Suprapubic skin (tissue), 3 donors: ENCODE measurements at regions not wholly inside any gene's neighbourhood (a gene's known extent, or its start where the extent isn't known, plus 50 kb on each side); places are given as distances from the start of the nearest gene placed in this dataset.

Experiments
- CTCF ChIP-seq, 2 donors: fragments of 200-600 bp in 1 of 2; fragments of 450-650 bp in 1 of 2; sonication (generic) in 1 of 2; IDR thresholded peaks; one replicate each; pipeline ENCODE4 v1.5.1; 2016 to 2019; ENCODE audit warnings: antibody characterized with exemption in 2 of 2, mild to moderate bottlenecking in 1 of 2, moderate library complexity in 1 of 2
- EP300 ChIP-seq: sonication (generic); formaldehyde crosslinking; IDR thresholded peaks from one replicate; pipeline ENCODE4 v1.6.1; 2017; ENCODE audit warnings: antibody characterized with exemption
- POLR2A ChIP-seq, 2 donors: fragments of 450-650 bp; IDR thresholded peaks; one replicate each; pipeline ENCODE4 v1.6.1; 2017; ENCODE audit warnings: antibody characterized with exemption in 2 of 2, mild to moderate bottlenecking in 2 of 2, moderate library complexity in 2 of 2

GRCh38 chr13:90615767-90616166 lies 731.7 kb upstream of the MIR17HG start:
- TF ChIP-seq CTCF (IDR thresholded peaks at IDR 0.05) (no peak), POLR2A (IDR thresholded peaks at IDR 0.05) (no peak), EP300 (no peak)
